T-helper 1 cell treated with Interleukin-12 subunit alpha and Interleukin-12 subunit beta and Interleukin-4 antibody, amounts not matched to agents 30 ng/mL and 1 ng/mL, for 36 hours (primary cell): ENCODE measurements at regions not wholly inside any gene's neighbourhood (a gene's known extent, or its start where the extent isn't known, plus 50 kb on each side); places are given as distances from the start of the nearest gene placed in this dataset.

Experiments
- intact Hi-C: fragments of 100-400 bp; cut with micrococcal nuclease; formaldehyde crosslinking; loops from one replicate; pipeline ENCODE4 v1.15.1; 2024

- intact Hi-C loops, result no loop called here
Observed at GRCh38 chr10:3548702-3549101, 236.3 kb downstream of the KLF6 start.

- intact Hi-C loops, result no loop called here
Observed at GRCh38 chr10:3548076-3548475, 236.9 kb downstream of the KLF6 start.

- intact Hi-C loops, result no loop called here
Observed at GRCh38 chr10:3544561-3544960, 240.4 kb downstream of the KLF6 start.

GRCh38 chr10:3542185-3542611 is 242.8 kb downstream of the KLF6 start:
- intact Hi-C loops, result no loop called here

GRCh38 chr10:3539696-3540383 is 245.2 kb downstream of the KLF6 start:
- intact Hi-C loops, result no loop called here

GRCh38 chr10:3538656-3539531 is 246.1 kb downstream of the KLF6 start:
- intact Hi-C loops, result no loop called here

- intact Hi-C loops, result no loop called here
Observed at GRCh38 chr10:3538291-3538655, 246.7 kb downstream of the KLF6 start.

GRCh38 chr10:3537518-3537917 is 247.5 kb downstream of the KLF6 start:
- intact Hi-C loops, result no loop called here

- intact Hi-C loops, result no loop called here
Observed at GRCh38 chr10:3535001-3535400, 250.0 kb downstream of the KLF6 start.

- intact Hi-C loops, result no loop called here
Observed at GRCh38 chr10:3534433-3534832, 250.6 kb downstream of the KLF6 start.

GRCh38 chr10:3533296-3533695 is 251.7 kb downstream of the KLF6 start:
- intact Hi-C loops, result no loop called here

- intact Hi-C loops, result no loop called here
Observed at GRCh38 chr10:3532644-3533043, 252.4 kb downstream of the KLF6 start.

- intact Hi-C loops, result no loop called here
Observed at GRCh38 chr10:3531670-3532069, 253.3 kb downstream of the KLF6 start.

GRCh38 chr10:3530783-3531645 is 254.0 kb downstream of the KLF6 start:
- intact Hi-C loops, result no loop called here

GRCh38 chr10:3530346-3530745 is 254.7 kb downstream of the KLF6 start:
- intact Hi-C loops, result no loop called here

- intact Hi-C loops, result no loop called here
Observed at GRCh38 chr10:3529691-3530090, 255.3 kb downstream of the KLF6 start.

GRCh38 chr10:3528823-3529403 is 256.1 kb downstream of the KLF6 start:
- intact Hi-C loops, result no loop called here

- intact Hi-C loops, result no loop called here
Observed at GRCh38 chr10:3528271-3528670, 256.7 kb downstream of the KLF6 start.

GRCh38 chr10:3527869-3528268 is 257.1 kb downstream of the KLF6 start:
- intact Hi-C loops, result no loop called here

- intact Hi-C loops, result no loop called here
Observed at GRCh38 chr10:3526727-3527501, 258.1 kb downstream of the KLF6 start.
